C1 segment of cervical spinal cord (tissue), 14 donors: ENCODE measurements at regions not wholly inside any gene's neighbourhood (a gene's known extent, or its start where the extent isn't known, plus 50 kb on each side); places are given as distances from the start of the nearest gene placed in this dataset.
A peak's percentile ranks its signal among the peaks of the same experiment; 100 is the strongest.

Experiments used
- DNase-seq, 14 donors: peaks; one replicate each; lab custom pipeline; 2025; lab: John Stamatoyannopoulos, UW

DNA sequence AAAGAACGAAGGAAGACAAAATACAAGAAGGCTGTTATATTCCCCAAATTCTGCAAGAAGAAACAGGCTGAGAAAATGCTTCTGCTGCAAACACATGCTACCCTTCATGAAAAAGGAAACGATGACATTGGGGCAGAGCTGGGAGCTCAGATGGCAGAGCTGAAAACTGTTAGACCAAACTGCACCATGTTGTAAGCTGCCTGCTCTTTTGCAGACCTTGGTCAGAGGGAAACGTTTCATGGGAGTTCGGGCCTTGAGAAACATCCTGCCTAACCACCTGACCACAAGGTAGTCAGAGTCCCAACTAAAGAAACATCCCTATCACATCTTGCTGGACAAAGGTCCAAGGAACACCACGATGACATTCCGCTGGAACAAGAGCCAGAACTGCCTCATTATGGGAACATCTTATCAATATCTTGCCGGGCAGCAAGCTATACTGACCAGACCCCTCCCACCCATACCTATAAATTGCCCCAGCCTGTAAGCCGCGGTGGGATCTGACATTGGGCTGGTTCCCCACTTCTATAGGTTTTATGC lies 110.7 kb upstream of the CTSC start:
- no peak for DNase-seq

DNA sequence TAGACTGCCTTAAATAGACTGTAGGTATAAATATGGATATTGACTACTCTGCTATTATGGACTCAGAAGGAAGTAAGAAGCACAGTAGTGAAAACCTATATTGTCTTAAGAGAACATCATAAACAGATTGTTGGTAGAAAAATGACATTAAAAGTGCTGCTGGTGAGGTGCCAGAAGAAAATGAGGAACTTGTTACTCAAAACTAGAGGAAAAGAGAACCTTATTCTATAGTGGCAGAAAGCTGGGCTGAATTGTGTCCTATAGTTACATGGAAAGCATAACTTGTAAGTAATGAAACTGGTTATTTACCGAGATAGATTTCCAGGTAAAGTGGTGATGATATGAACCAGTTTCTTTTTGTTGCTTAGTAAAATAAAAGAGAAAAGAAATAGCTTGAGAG lies 109.7 kb upstream of the CTSC start:
- DNase-seq = no peak

DNA sequence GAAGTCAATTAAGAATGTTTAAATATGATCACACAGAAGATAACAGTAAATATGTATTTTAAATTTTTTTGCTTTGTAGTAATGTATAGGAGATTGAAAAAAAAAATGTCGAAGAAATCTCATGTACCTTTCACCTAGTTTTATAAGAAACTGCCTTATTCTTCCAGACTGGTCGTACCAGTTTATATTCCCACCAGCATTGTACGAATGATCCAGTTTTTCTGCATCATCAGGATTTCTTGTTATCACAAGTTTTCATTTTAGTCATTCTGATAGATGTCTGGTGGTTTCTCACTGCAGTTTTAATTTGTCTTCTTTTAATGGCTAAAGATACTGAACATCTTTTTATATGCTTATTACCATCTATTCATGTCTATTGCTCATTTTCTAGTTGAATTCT lies 101.8 kb upstream of the CTSC start:
- no peak for DNase-seq

- DNase-seq = no peak
These were observed 101.2 kb upstream of the CTSC start for GRCh38 chr11:88438721-88439120.

- DNase-seq = no peak
These were observed 97.9 kb upstream of the CTSC start for GRCh38 chr11:88435415-88435814.

DNA sequence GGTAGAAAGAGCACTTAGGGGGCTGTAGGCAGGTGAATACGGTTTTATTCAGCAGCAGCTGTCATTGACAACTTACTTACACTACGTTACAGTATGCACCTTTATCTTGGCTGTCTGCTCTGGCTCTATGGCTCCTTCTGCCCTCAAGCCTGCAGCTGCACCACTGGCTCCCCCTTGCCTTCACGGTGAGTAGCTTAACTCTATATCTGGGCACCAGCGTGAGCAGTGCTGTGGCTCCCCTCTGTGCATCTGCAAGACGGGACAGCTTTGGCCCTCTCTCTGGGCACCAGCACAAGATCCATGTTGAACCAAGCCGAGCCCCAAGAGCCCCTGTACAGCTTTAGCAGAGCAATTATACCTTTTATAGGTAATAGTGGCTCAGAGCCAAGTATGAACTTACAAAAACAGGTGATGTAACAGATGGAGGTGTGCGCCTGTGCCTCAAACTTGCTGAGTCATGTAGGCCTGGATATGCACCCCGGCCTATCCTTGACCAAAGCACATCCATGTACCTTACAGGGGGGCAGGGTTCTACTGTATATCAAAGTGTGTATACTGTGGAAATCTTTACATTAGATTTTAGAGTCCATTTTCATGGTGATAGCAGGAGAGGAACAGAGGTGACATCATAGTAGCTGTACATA lies 96.9 kb upstream of the CTSC start:
- no peak for DNase-seq

DNA sequence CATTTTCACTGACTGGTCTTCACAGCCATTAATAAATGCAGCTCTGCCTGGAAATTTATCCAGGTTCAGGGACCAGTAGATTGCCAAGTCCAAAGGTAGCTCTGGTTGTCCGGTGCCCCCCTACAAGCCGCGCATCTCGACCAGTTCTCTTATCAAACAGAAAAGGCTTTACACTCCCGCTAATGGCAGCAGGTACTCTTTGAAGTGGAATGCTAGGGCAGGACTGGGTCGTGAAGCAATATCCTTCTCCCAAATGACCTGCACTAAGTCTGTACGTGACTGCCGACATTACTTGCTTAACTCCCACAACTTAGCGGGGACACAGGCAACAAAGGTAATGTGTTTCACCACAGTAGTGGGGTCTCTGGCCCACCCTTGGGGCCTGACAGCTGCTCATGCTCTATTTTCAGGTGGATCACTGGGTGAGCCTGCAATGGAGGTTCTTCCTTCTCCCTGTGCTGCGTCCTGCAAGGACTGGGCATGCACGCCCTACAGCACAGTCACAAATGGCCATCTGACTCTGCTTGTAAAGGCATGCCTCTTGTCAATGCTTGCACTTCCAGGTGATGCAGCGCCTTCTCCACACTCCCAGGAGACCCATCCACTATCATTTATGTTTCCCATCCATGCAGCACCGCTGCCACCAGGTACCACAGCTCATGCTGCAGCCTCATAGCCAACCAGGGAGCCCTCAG lies 96.1 kb upstream of the CTSC start:
- no peak for DNase-seq

DNA sequence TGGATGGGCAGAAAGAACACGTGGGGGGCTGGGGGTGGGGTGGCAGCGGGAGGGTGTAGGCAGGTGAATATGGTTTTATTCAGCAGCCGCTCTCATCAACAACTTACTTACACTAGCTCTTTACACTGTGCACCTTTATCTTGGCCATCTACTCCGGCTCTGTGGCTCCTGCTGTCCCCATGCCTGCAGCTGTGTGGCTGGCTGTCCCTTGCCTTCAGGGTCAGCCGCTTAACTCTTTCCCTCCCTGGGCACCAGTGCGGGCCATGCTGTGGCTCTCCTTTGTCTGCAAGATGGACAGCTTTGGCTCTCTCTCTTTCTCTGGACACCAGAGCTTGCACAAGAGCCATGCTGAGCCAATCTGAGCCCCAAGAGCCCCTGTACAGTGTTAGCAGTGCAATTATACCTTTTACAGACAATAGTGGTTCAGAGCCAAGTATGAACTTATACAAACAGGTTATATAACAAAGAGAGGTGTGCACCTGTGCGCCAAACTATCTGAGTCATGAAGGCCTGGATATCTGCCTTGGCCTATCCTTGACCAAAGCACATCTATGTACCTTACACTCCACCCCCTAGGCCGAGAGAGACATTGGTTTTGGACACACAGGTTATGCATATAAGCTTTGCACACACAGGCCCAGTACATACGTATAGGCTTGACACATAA lies 94.3 kb upstream of the CTSC start:
- no peak for DNase-seq

DNA sequence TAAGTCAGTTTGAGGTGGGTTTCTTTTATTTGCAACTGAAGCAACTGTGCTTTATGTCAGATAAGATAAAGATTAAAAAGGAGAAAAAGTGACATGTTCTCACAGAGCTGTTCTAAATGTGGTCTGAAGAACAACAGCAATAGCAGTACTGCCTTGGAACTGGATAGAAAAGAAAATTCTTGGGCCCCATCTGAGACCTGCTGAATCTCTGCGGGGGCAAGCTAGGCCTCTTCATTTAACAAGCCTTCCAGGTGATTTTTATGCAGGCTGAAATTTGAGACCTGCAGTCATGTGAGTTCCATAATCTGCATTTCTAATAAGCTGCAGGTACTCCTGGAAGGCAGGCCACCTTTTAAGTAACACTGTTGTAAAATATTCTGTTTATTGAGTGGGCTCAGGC lies 91.4 kb upstream of the CTSC start:
- DNase-seq = no peak

DNA sequence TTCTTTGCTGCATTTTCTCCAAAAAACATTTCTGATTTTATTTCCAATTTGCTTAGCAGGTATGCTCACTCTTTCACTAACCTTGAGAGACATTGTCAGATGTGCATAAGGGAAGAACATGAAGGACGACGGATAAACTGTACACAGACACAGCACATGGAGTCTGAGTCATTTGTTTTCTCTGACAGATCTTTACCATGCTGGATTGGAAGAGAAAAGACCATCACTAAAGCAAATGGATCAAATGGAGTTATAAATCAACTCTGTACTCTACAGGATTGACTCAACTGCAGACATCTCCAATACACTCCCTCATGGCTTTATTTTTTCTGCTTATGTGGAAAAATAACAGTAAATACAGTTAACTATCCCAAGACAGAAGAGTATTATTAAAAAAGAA lies 90.2 kb upstream of the CTSC start:
- DNase-seq = no peak

DNA sequence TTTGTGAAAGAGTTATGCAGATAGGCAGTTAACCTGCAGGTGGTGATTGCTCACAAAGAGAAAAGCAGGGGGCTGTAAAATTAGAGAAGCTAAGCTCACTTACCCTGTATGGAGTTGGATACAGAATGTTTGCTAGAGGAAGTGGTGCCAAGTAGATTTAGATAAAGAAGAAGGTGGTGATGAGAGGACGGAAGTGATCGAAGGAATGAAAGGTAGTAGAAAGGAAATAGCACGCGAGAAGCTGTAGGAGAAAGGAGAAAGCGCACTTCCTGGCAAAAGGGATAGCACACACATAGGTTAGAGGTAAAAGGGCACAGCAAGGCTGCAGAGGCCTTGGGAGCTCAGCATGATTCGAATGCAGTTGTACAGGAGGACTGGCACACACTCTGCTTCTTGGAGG lies 87.3 kb upstream of the CTSC start:
- no peak for DNase-seq

DNA sequence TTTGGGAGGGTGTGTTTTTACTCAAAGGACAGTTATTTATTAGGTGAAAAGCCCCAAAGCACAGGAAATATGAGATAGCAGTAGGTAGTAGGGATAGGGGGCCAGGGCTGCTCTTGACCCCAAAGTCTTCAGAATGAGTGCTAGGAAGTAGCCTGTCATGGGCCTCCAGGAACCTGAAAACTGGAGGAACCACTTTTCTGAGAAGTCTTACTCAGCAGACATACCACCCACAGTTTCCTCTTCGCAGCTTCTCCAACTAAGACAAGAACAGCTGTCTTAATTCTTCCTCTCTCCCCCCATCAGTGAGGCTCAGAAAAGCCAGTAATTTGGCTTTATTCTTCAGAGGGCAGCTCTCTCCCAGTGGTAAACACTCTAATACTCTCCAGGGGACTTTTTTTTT lies 84.0 kb upstream of the CTSC start:
- peak in 1 of 14 donors; percentile 22 for DNase-seq

DNA sequence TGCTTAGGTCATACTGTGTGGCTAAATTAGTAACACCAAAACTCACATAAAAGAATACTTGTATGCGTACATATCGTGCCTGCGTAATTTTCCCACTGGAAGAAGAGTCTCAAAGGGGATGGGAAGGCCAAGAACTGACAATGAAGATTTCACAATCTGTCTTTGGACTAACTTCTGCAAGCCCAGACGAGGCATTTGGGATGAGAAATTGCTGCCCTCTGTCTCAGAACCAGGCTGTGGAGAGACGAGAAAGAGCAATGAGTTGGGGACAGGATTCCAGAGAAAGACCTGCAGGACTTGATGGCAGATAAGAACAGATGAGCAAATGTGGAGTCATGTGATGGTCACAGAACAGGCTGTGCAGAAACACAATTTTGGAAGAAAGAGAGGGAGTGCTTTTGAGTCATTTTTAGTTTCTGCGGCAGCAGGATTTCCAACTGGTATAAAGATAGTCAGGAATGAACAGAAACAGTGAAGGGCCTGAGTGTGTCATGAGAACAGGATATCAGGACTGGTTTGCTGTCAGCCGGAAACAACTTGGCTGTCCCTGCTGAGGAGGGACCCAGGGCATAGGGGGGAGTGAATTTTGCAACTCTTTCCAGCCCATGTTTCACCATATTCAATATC lies 82.7 kb upstream of the CTSC start:
- DNase-seq = no peak

GRCh38 chr11:88418508-88418907 lies 81.0 kb upstream of the CTSC start:
- no peak for DNase-seq

DNA sequence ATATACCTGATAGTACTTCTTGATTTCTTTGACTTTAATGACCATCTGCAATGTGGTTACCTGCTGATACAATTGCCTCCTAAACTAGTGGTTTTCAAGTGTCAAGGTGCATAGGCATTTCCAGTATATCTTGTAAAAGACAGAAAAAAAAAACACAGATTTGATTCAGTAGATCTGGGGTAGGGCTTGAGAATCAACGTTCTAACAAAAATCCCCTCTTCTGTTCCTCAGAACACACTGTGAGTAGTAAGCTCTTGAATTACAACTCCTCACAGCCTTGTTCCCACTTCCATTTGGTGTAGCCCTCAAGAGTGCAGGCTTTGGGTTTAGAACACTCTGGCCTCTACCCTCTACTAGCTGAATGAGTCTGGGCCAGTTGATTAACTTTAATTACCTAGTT lies 78.0 kb upstream of the CTSC start:
- no peak for DNase-seq

- DNase-seq = no peak
These were observed 77.5 kb upstream of the CTSC start for GRCh38 chr11:88414981-88415413.

DNA sequence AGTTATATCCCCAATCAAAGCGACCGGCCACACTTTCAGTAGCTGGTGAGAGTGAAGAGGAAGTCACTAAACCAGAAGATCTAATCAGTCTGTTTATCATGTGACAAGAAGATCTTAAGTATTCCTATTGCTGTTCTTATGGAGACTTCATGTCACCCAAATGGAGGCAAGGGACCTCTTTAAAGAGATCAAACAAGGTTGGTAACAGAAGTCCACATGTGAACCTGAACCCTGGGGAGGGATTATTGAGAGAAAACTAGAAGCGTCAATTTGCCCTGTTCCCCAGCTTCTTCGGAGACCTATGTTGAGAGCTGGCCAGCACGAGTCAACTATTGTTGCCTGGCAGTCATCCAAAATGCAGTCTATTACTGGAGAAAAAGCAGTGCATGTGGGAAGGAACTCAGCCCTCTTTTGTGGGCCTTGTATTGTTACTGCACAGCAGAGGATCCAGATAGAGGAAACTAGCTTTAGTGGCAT lies 76.9 kb upstream of the CTSC start:
- DNase-seq = peak in 1 of 14 donors; percentile 9

- no peak for DNase-seq
These were observed 73.7 kb upstream of the CTSC start for GRCh38 chr11:88411265-88411664.

DNA sequence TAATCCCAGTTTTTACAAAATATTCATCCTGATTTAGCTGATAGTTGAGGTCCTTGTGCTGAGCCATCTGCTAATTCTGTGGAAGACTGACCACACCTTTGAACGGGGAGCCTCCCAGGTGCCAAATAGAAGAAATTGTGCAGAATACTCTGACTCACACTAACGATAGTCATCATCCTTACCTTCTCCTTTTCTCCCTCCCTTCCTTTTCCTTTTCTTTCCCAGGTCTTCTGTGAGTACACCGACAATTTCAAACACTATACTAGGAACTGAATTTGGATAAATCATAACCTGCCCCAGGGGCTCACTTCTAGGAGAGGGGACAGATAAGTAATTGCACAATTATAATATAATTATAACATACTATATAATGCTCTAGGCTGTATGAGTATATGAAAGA lies 73.1 kb upstream of the CTSC start:
- DNase-seq = no peak

GRCh38 chr11:88410056-88410455 lies 72.5 kb upstream of the CTSC start:
- DNase-seq = no peak

DNA sequence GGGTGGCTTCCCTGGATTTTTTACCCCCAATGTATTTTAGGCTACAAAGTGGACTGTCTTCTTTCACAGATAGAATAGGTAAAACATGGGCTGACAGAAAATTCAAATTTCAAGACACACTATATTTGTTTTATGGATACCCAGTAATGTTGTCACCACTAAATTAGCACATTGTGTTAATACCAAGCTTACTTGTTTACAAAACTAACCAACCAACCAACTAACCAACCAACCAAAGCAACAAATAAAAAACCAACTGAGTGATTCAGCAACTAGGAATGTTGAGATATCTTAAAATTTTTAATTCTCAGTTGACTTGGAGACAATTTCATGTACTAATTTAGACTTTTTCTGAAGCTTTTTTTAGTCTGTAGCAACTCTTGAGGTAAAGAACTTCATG lies 69.3 kb upstream of the CTSC start:
- DNase-seq = no peak

GRCh38 chr11:88405853-88406252 lies 68.3 kb upstream of the CTSC start:
- DNase-seq = no peak
